Common myeloid progenitor, CD34-positive (primary cell): ENCODE measurements at regions not wholly inside any gene's neighbourhood (a gene's known extent, or its start where the extent isn't known, plus 50 kb on each side); places are given as distances from the start of the nearest gene placed in this dataset.
A peak's percentile ranks its signal among the peaks of the same experiment; 100 is the strongest.

Source experiments
- CTCF ChIA-PET: fragments of 350-600 bp; sonication (Branson Sonifier 250); formaldehyde crosslinking; loops from one replicate; lab custom pipeline; 2021; ENCODE audit warnings: antibody characterized with exemption; lab: Charles Lee
- POLR2A ChIA-PET: fragments of 350-600 bp; sonication (Branson Sonifier 250); formaldehyde crosslinking; loops from one replicate; lab custom pipeline; 2021; ENCODE audit warnings: antibody characterized with exemption; lab: Charles Lee
- DNase-seq, 3 donors: peaks; one replicate each; pipeline versions ENCODE4 v3.0.0 to v3.0.0-alpha.2; 2013
- H3K27ac ChIP-seq, 2 experiments: 1 replicate in 1 of 2; 2 replicates in 1 of 2; pipeline ENCODE4 v1.7.0; 2013; ENCODE audit warnings: inconsistent platforms in 2 of 2, low read length in 2 of 2, mild to moderate bottlenecking in 2 of 2, low read depth in 1 of 2, moderate library complexity in 1 of 2; ENCODE audit not compliant: severe bottlenecking in 2 of 2, insufficient read depth in 1 of 2, poor library complexity in 1 of 2
- H3K27me3 ChIP-seq, 5 experiments: replicated peaks in 2 of 5; 1 replicate in 3 of 5; 2 replicates in 2 of 5; pipeline versions ENCODE4 v1.6.1 to v1.7.0; 2013; ENCODE audit warnings: low read length in 4 of 5, mild to moderate bottlenecking in 2 of 5, moderate library complexity in 2 of 5, inconsistent platforms in 1 of 5; ENCODE audit not compliant: insufficient read depth in 5 of 5, control insufficient read depth in 4 of 5
- H3K36me3 ChIP-seq, 4 experiments: 1 replicate in 2 of 4; 2 replicates in 2 of 4; pipeline versions ENCODE4 v1.6.1 to v1.7.0; 2013; ENCODE audit warnings: low read length in 3 of 4, control low read depth in 1 of 4, mild to moderate bottlenecking in 1 of 4; ENCODE audit not compliant: control insufficient read depth in 4 of 4, insufficient read depth in 4 of 4
- H3K4me1 ChIP-seq, 4 experiments: 1 replicate in 3 of 4; 2 replicates in 1 of 4; pipeline versions ENCODE4 v1.6.1 to v1.7.1; 2013; ENCODE audit warnings: low read length in 3 of 4, mild to moderate bottlenecking in 3 of 4, control low read depth in 1 of 4, inconsistent platforms in 1 of 4, moderate library complexity in 1 of 4; ENCODE audit not compliant: control insufficient read depth in 4 of 4, insufficient read depth in 4 of 4; ENCODE audit errors: control extremely low read depth in 1 of 4
- H3K4me3 ChIP-seq, 7 experiments: 1 replicate in 4 of 7; 2 replicates in 3 of 7; pipeline versions ENCODE4 v1.5.1 to v1.7.0; 2013; ENCODE audit warnings: mild to moderate bottlenecking in 7 of 7, low read length in 6 of 7, moderate library complexity in 6 of 7, inconsistent platforms in 2 of 7, low read depth in 2 of 7, control low read depth in 1 of 7; ENCODE audit not compliant: insufficient read depth in 4 of 7, control insufficient read depth in 1 of 7; ENCODE audit errors: extremely low read depth in 1 of 7
- H3K9me3 ChIP-seq, 5 experiments: 1 replicate in 4 of 5; 2 replicates in 1 of 5; pipeline versions ENCODE4 v1.6.1 to v1.7.1; 2013; ENCODE audit warnings: low read length in 4 of 5, mild to moderate bottlenecking in 2 of 5, inconsistent platforms in 1 of 5, low read depth in 1 of 5, moderate library complexity in 1 of 5; ENCODE audit not compliant: control insufficient read depth in 4 of 5, insufficient read depth in 2 of 5; ENCODE audit errors: control extremely low read depth in 1 of 5
- WGBS: methylation state at CpG from one replicate; pipeline ENCODE4 v1.1.5; 2013; ENCODE audit not compliant: insufficient coverage; 5-methylcytosine and 5-hydroxymethylcytosine counted together

DNA sequence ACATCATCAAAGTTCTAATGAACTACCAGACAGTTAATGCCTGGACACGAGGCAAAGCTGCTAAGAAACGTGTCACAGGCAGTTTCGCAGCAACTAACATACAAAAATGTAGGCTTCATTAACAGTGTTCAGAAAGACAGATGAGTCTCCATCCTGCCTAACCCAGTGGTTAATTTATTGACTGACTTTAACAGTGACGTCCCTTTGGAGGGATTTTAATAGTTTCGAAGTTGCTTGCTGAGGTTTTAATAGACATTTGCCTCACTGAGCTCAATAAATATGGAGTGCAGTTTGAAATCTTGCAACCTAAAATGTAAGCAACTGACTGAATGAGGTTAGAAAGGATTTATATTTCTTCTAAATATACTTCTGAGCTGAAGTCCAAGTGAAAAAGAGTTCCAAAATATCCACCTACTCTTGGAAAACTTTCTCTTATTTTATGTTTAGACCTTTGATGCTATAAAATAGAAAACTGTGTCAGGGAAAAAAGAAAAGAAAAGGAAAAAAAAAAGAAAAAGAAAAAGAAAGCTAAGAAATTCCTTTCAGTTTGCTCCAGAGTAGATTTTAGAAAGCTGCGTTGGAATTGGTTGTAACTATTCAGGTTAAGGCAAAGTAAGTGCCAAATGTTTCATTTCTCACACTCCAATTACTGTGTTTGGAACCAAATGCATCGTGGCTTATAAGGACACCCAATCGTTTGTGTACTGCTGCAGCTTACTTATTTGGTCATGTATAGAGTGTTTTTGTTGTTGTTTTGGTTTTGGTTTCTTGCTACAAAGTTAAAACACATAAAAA lies 2016.6 kb downstream of the MAT2B start:
- no peak for DNase-seq
- 93% methylated on average over 4 of the region's 8 CpGs for WGBS
- POLR2A ChIA-PET: no interaction called here

GRCh38 chr5:165525271-165525670 lies 2019.9 kb downstream of the MAT2B start:
- 100% methylated on average over 1 of the region's 5 CpGs for WGBS
- POLR2A ChIA-PET: no interaction called here
- Histone ChIP-seq H3K36me3 (no peaks in the 10 kb centered on the region), H3K9me3 (peaks cover 0 to 3% (median 0%) of the 10 kb centered on the region in 5 experiments), H3K27ac (no peak overlapping the region), H3K27me3 (no peaks in the 10 kb centered on the region), H3K4me3 (no peak overlapping the region), H3K4me1 (no peaks in the 10 kb centered on the region)
- CTCF ChIA-PET: no interaction called here
- no peak for DNase-seq

More for the DNA sequence above, 2016.6 kb downstream of the MAT2B start:
- CTCF ChIA-PET: interaction anchor here (1.7 kb wide), 1 partner anchor 12 kb away, joined by 3 read pairs; no protein-coding TSS in a partner anchor
- Histone ChIP-seq H3K4me3 (no peak overlapping the region), H3K27me3 (no peaks in the 10 kb centered on the region), H3K4me1 (no peaks in the 10 kb centered on the region), H3K36me3 (no peaks in the 10 kb centered on the region), H3K9me3 (no peaks in the 10 kb centered on the region), H3K27ac (no peak overlapping the region)

DNA sequence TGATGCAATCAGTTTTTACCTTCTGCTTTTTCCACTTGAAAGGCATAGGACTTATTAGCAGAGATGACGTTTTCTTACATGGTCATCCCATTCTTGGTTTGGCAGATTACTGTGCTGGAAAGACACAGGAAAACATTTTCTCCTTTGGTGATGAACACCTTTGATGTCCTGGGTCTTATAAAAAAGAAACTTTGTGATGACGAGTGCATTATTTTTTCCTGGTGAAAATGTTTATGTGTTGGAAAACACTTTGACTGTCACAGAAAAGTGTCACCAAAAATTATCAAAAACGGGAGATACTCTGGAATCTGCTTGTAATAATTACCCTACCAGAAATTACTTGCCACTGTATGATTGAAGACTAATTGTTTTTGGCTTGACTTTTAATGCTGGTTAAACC lies 2020.9 kb downstream of the MAT2B start:
- Histone ChIP-seq H3K4me1 (no peaks in the 10 kb centered on the region), H3K27me3 (no peaks in the 10 kb centered on the region), H3K36me3 (no peaks in the 10 kb centered on the region), H3K27ac (no peak overlapping the region), H3K4me3 (no peak overlapping the region), H3K9me3 (peaks cover 0 to 3% (median 0%) of the 10 kb centered on the region in 5 experiments)
- ChIA-PET CTCF (interaction anchor here (0.6 kb wide), 1 partner anchor 636 kb away, joined by 3 read pairs; no protein-coding TSS in a partner anchor), POLR2A (no interaction called here)
- 100% methylated on average over 1 of the region's 3 CpGs for WGBS
- DNase-seq: no peak

GRCh38 chr5:165527577-165527976 lies 2022.2 kb downstream of the MAT2B start:
- ChIA-PET CTCF (no interaction called here), POLR2A (no interaction called here)
- H3K36me3 ChIP-seq: no peaks in the 10 kb centered on the region
- no peaks in the 10 kb centered on the region for H3K4me1 ChIP-seq
- H3K27me3 ChIP-seq: no peaks in the 10 kb centered on the region
- no peak overlapping the region for H3K27ac ChIP-seq
- peaks cover 0 to 3% (median 0%) of the 10 kb centered on the region in 5 experiments for H3K9me3 ChIP-seq
- WGBS: 96% methylated on average over 3 of the region's 4 CpGs
- no peak overlapping the region for H3K4me3 ChIP-seq
- DNase-seq: no peak

DNA sequence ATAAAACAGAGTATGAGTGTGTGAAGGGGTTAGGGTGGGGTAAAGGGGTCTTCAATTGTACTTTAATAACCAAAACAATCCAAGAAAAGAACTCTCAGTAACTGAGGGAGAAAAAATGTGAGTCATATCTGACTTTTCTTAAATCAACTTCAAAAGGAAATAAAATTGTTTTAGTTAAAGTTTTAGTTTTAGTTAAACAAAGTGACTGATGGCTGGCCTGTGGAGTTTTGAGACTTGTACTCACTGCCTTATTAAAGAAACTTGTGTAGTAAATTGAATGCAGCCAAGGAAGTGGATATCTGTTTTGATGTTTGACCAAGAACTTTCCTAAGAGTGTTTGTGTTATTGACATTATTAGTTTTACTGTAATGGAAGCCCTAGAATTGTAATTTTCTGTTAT lies 2032.6 kb downstream of the MAT2B start:
- Histone ChIP-seq H3K4me1 (no peaks in the 10 kb centered on the region), H3K9me3 (no peaks in the 10 kb centered on the region), H3K36me3 (no peaks in the 10 kb centered on the region), H3K27me3 (no peaks in the 10 kb centered on the region), H3K4me3 (no peak overlapping the region), H3K27ac (no peak overlapping the region)
- CTCF ChIA-PET: no interaction called here
- POLR2A ChIA-PET: no interaction called here
- DNase-seq: no peak

- no peaks in the 10 kb centered on the region for H3K36me3 ChIP-seq
- POLR2A ChIA-PET: no interaction called here
- peak; percentile 37 to 91 (median 85) for DNase-seq
- CTCF ChIA-PET: no interaction called here
- H3K27ac ChIP-seq: no peak overlapping the region
- peaks cover 0 to 19% (median 3%) of the 10 kb centered on the region in 4 experiments for H3K4me1 ChIP-seq
- 43% methylated on average over 2 of the region's 3 CpGs for WGBS
- H3K9me3 ChIP-seq: no peaks in the 10 kb centered on the region
- H3K27me3 ChIP-seq: no peaks in the 10 kb centered on the region
- H3K4me3 ChIP-seq: peak overlapping the region in 1 of 7 experiments; percentile 13
Measured at GRCh38 chr5:165559645-165560044, 2054.2 kb downstream of the MAT2B start.

- H3K4me1 ChIP-seq: peaks cover 0 to 19% (median 3%) of the 10 kb centered on the region in 4 experiments
- CTCF ChIA-PET: no interaction called here
- H3K27me3 ChIP-seq: no peaks in the 10 kb centered on the region
- no CpG with 5 or more reads among the region's 1 CpG for WGBS
- no peak overlapping the region for H3K4me3 ChIP-seq
- no peaks in the 10 kb centered on the region for H3K36me3 ChIP-seq
- no peaks in the 10 kb centered on the region for H3K9me3 ChIP-seq
- no peak for DNase-seq
- H3K27ac ChIP-seq: no peak overlapping the region
- POLR2A ChIA-PET: no interaction called here
Measured at GRCh38 chr5:165560648-165561047, 2055.2 kb downstream of the MAT2B start.
